ENCODE measurements at regions not wholly inside any gene's neighbourhood (a gene's known extent, or its start where the extent isn't known, plus 50 kb on each side); places are given as distances from the start of the nearest gene placed in this dataset.
"Not testable (repeated sequence)": the region's sequence is repeated elsewhere in the genome, so short reads cannot be mapped to it uniquely, and the experiment has no call there.

- DNase-seq = no peak
Measured at GRCh38 chr7:4527988-4528636, 154.0 kb upstream of the FOXK1 start.

DNA sequence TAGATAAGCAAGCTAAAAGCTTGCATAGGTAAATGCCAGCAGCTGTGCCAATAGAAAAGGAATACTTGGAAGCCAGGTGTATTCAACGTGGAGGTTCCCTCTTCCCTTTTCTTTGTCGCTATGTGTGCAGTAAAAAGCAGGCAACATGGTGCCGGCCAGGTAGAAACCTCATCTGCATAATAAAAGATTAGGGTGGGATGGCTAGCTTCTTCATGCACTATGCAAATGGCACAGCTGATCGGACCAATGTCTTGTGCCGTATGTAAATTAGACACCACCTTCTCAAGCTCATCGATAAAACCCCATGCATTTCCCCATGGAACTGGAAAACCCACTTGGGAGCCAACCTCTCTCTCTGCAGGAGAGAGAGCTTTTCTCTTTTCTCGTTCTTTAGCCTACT lies 150.9 kb upstream of the FOXK1 start:
- no peak for DNase-seq

- not testable (repeated sequence) for DNase-seq
Measured at GRCh38 chr7:4533339-4533738, 148.8 kb upstream of the FOXK1 start.

DNA sequence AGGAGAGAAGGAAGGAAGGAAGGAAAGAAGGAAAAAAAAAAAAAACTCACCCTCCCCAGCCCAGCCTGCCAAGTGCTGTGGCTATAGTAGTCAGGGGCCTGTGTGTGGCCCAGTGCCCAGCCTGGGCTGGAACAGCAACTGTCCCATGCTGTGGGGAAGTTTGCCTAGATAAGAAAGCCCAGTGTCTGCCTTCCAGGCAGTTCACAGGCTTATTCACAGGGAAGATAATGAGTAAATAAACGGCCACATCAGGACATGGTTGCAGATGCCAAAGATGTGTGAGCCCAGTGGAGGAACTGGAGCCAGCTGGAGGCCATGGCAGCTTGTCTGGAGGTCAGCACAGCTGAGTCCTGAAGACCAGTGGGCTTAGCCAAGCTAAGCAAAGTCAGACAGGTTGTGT lies 132.4 kb upstream of the FOXK1 start:
- no peak for DNase-seq

- DNase-seq = no peak
Measured at GRCh38 chr7:4550117-4550516, 132.0 kb upstream of the FOXK1 start.

GRCh38 chr7:4552985-4553384 lies 129.1 kb upstream of the FOXK1 start:
- no peak for DNase-seq

- DNase-seq = no peak
Measured at GRCh38 chr7:4556868-4557793, 125.0 kb upstream of the FOXK1 start.

DNA sequence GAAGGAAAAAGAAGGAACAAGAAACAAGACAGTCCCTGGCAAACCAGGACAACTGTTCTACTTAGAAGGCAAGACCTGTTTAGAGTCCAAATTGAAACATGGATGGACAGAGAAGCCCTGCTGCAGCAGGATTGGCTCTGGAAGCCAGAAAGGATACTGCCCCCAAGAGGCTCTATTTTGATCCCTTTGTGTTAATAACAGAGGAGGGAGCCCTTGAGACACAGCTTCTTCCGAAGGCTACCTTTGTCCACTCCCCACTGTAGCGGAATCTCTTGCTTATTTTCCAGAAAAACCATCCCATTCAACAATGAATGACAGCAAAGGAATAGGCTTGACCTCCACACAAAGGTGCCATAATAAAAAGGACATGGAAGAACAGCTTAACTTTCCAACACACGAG lies 120.3 kb upstream of the FOXK1 start:
- no peak for DNase-seq

DNA sequence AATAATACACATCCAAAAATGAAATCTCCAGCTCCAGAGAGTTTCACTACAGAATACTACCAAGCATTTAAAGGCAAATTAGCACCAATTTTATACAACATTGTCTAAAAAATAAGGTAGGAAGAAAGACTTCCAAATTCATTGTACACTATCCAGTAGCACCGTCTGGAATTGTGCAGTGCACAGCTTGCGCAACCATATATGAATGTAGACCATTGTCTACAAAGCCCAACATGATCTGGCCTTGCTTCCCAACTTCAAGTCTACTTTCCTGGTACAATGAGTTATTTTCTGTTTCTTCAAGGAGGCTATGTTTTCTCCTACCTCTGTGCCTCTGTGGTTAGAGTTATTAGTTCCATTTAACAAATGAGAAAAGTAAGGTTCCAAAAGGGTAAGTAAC lies 115.4 kb upstream of the FOXK1 start:
- no peak for DNase-seq

DNA sequence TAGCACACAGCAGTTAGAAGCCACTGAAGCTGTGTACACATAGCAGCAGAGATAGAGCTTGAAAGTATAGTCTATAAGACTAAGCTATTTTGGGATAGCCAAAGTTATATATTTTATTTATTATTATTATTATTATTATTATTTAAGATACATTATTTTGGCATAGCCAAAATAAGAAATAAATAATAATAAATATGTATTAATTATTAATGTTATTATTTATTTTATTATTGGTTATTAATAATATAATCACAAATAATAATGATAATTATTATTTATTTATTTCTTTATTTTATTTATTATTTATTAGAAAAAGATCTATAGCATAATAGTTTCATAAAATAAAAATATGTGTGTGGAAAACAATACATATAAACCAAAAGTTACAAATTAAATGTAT lies 107.2 kb upstream of the FOXK1 start:
- DNase-seq = no peak

DNA sequence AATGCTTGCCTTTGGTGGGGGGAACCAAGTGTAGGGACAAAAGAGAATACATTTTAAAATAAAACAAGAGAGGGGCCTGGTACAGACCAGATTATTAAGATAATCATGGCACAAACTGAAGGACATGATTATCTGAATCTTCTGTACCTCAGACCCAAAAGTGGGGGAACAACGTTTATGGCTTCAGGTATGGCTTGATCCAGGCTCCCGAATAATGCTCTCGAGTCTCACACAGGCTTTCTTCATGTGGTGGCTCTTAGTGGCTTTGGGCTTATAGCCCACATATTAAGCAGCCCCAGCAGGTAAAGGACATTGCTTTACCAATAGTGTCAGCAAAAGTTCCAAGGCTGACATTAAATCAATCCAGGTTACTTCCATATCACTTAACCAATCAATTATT lies 106.8 kb upstream of the FOXK1 start:
- DNase-seq = no peak

DNA sequence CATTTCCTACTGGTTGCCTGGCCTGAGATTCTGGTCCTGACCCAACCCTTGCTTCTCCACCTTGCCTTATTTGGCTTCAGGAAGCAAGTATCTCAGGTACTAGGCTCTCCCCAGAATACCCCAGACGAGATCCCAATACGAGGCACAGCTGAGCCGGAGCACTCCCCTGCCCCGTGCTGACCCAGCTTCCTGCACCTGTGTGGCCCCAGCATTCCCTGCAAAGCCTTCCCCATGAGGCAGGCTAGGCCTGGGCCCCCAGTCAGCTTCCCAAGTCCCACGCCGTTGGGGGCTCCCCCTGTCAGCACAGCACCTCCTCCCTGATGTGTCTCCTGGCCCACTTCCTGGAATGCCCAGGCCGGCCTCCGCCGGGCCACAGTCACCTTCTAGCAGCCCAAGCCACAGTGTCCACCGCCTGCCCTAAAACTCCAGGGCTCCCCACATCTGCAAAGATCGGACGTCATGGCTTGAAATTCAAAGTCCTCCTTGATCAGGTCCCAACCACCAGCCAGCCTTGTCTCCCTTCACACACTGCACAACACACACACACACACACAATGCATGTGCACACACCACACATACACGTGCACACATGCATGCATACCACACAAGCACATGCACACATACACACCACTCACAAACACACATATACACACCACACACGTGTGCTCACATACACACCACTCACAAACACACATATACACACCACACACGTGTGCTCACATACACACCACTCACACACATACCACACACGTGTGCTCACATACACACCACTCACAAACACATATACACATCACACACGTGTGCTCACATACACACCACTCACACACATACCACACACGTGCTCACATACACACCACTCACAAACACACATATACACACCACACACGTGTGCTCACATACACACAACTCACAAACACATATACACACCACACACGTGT lies 78.9 kb upstream of the FOXK1 start:
- DNase-seq = no peak

DNA sequence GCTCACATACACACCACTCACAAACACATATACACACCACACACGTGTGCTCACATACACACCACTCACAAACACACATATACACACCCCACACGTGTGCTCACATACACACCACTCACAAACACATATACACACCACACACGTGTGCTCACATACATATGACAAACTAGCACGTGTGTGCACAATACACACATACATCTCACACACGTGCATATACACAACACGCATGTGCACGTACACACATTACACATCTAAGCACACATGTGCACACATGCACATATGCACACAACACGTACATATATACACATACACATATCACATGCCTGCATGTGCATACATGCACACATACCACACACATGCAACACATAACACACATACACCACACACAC lies 78.3 kb upstream of the FOXK1 start:
- DNase-seq = no peak

DNA sequence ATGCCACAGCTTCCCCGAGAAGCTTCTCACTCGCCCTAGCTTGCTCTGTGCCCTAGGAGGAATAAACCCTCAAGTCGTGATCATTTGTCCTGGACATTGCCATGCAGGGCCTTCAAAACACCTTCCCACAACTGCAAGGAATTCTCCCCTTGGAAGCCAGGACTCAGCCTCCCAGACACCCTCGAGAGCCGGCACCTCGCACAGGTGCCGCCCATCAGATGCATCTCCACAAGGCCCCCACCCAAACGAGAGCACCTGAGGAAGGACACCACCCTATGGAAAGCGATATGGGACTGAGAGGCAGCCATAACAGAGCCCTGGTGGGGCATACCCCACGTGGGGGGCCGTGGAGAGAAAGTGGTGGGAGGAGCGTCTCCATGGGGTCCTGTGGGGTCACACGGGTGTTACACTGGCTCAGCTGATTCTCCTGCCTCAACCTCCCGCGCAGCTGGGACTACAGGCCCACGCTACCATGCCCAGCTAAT lies 77.6 kb upstream of the FOXK1 start:
- no peak for DNase-seq

DNA sequence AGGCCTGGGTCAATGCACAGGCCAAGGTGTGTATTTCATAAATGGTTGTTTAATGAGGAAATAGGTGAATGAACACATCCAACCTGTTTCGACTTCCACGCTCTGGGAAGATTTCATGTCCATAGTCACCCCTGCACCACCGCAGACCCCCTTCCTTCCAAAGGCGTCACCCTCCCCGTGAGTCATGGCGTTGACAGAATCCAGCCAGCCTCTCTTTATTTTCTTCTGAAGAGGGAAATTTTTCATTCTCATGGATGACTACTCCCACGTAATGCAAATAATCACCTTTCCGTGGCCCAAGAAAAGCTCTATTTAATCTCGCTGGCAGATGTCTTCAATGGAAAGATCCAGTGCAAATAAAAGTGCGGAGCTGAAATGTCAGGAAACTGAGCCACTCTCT lies 75.3 kb upstream of the FOXK1 start:
- DNase-seq = no peak

- no peak for DNase-seq
Measured at GRCh38 chr7:4607311-4607729, 74.8 kb upstream of the FOXK1 start.

GRCh38 chr7:4609576-4609975 lies 72.5 kb upstream of the FOXK1 start:
- not testable (repeated sequence) for DNase-seq

- DNase-seq = peak; percentile 34
Measured at GRCh38 chr7:4610768-4611467, 71.2 kb upstream of the FOXK1 start.

DNA sequence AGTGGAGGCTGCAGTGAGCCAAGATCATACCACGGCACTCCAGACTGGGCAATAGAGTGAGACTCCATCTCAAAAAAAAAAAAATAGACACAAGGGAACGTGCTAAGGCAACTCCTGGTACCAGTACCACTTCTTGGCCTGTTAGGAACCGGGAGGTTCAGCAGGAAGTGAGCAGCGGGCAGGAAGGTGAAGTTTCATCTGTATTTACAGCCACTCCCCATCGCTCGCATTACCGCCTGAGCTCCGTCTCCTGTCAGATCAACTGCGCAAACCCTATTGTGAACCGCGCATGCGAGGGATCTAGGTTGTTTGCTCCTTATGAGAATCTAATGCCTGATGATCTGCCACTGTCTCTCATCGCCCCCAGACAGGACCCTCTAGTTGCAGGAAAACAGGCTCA lies 69.9 kb upstream of the FOXK1 start:
- DNase-seq = no peak

GRCh38 chr7:4612939-4613841 lies 68.9 kb upstream of the FOXK1 start:
- DNase-seq = no peak

DNA sequence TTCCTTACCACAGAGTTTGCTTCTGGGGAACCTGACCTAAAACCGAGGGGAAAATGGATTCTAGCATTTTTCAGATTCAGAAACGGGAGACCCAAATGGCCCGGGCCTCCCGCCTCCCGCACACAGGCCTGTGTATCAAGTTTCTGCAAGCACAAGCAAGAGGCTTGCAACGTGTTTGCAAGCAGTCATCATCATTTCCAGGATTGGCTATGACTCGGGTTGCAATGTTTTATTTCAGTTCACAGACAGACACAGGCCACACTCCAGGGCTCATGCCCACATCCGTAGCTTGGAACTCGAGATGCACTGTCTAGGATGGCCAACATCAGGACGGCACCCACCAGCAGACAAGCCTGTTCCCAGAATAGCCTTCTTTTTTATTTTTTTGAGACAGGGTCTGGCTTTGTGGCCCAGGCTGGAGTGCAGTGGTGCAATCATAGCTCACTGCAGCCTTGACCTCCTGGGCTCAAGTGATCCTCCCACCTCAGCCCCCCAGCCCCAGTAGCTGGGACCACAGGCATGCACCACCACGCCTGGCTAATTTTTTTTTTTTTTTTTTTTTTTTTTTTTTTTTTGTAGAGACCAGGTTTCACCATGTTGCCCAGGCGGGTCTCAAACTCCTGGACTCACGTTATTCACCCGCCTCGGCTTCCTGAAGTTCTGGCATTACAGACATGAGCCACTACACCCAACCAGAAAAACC lies 68.1 kb upstream of the FOXK1 start:
- no peak for DNase-seq

All from T-helper 9 cell (primary cell).